Epithelial cell of esophagus (primary cell): ENCODE measurements at regions not wholly inside any gene's neighbourhood (a gene's known extent, or its start where the extent isn't known, plus 50 kb on each side); places are given as distances from the start of the nearest gene placed in this dataset.

Experiments used
- DNase-seq: peaks from one replicate; pipeline ENCODE4 v3.0.0; 2010; ENCODE audit warnings: low read depth
- H3K4me3 ChIP-seq: 2 replicates; pipeline ENCODE4 v1.5.1; 2011; ENCODE audit warnings: mild to moderate bottlenecking, low read length, control low read depth
- CTCF ChIP-seq: IDR thresholded peaks from 2 replicates; pipeline ENCODE4 v1.5.1; 2011; ENCODE audit warnings: low read depth, mild to moderate bottlenecking, low read length, control low read depth, inconsistent platforms; ENCODE audit not compliant: insufficient read depth; ENCODE audit errors: missing control alignments

DNA sequence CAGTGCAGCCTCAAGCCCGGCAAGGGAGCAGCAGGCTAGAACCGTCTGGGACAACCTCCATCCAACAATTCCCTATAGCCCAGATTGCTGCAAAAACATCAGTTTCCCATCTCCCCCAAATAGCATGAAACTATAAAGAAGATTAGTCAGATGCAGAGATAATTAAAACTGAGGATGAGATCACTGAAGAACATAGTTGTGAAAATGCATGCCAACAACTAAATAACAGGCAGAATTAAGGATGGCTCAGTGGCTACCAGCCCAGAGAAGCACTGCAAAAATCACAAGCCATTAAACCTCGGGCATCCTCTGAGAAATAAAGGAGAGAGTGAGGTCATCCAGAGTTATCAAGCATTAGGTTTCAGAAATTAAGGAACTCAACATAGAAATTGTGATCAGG lies 427.1 kb downstream of the TNS3 start:
- no peak overlapping the region for H3K4me3 ChIP-seq
- no peak for DNase-seq
- TF ChIP-seq CTCF = no peak

DNA sequence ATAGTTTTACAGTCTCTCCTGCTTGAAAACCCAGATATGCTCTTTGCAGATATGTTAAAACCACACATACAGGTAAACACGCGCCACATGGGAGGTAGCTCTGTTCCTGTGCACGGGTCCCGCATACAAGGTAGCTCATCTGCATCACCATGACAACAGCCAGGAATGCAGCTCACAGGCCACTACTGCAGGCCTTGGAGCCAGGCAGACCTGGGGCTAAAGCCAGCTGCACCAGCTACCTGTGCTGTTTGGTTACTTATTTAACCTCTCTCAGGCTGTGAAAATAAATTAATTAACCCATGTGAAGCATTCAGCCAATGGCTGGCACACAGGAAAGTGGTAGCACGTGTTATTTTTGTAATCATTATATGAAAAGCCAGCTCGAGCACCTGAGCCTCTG lies 428.3 kb downstream of the TNS3 start:
- no peak overlapping the region for H3K4me3 ChIP-seq
- DNase-seq = no peak
- no peak for TF ChIP-seq CTCF

DNA sequence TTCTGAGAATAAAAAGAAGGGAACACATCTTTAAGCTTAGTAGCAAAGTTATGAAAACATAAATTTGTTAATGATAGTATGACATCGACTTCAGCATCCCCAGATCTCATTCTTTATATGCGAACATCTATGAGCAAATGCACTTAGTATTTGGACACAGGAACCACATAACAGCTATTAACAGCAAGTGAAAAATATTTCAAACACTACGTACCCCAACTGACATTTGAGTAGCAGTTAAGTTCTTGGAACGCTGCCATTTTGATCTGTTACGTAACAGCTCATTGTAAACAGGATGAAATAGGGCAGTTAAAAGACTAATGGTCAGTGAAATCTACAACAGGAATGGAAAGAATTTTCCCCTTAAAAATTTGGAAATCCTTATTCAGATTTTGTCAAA lies 428.9 kb downstream of the TNS3 start:
- peak; percentile 48 for DNase-seq
- no peak overlapping the region for H3K4me3 ChIP-seq
- TF ChIP-seq CTCF = no peak

DNA sequence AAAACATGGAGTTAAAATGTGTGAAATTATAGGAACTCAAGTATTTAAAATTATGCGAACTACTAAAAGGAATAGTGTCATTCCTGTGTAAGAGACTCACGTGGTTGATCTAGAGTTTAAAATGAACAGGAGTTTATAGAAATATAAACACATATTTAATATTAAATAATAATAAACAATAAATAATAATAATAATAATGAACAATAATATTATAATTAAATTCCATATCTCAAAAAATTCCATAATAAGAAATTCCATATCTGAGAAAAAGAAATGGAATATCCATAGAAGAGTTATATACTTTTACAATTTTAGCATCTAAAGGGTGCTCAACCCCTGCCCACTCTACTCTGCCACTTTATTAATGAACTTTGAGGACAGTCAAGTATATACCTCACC lies 429.6 kb downstream of the TNS3 start:
- no peak for TF ChIP-seq CTCF
- H3K4me3 ChIP-seq = no peak overlapping the region
- DNase-seq = no peak

- no peak for TF ChIP-seq CTCF
- H3K4me3 ChIP-seq = no peak overlapping the region
- no peak for DNase-seq
Measured at GRCh38 chr7:47150497-47151260, 431.2 kb downstream of the TNS3 start.

DNA sequence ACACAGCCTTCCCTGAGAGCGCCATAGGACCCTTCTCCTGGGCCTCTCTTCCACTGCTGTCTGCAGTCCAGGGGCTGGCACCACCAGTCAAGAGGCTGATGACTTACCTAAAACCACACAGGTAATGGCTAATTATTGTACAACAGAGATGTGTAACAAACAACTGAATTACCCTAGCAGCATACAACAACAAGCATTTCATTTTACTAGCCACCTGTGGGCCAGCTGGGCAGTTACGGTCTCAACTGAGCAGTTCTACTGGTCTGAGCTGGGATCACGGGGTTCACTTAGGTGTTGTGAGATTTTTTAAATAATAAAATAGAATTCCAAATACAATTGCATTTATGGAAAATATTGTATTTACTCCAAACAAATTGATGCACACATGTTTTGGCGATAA lies 431.9 kb downstream of the TNS3 start:
- DNase-seq = no peak
- TF ChIP-seq CTCF = no peak
- no peak overlapping the region for H3K4me3 ChIP-seq

DNA sequence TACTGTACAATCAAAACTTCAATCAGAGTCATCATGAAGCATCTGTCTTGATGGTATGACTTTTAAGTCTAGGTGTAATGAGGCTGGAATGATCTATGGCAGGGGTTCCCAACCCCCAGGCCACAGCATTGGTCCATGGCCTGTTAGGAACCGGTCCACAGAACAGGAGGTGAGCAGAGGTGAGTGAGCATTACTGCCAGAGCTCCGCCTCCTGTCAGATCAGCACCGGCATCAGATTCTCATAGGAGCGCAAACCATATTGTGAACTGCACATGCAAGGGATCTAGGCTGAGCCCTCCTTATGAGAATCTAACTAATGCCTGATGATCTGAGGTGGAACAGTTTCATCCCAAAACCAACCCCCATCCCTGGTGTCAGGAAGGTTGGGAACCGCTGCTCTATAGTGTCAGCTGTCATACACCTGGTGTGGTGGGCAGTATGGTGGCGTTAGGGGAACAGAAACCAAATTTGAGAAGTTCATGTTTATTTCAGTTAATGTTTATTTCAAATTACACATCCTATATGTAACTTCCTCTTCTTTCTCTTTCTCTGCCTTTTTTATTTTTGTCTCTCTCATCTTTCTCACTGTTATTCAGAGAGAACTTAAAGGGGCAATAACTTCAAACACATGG lies 432.6 kb downstream of the TNS3 start:
- no peak for DNase-seq
- TF ChIP-seq CTCF = no peak
- no peak overlapping the region for H3K4me3 ChIP-seq
